HG02885 (cell line): ENCODE measurements at regions not wholly inside any gene's neighbourhood (a gene's known extent, or its start where the extent isn't known, plus 50 kb on each side); places are given as distances from the start of the nearest gene placed in this dataset.

Experiments
- ATAC-seq: cut with Tn5 transposase; IDR thresholded peaks from one replicate; pipeline ENCODE4 v1.9.1; 2021; ENCODE audit warnings: mild to moderate bottlenecking; ENCODE audit not compliant: unreplicated experiment, poor library complexity

- ATAC-seq, result no peak
These were observed 207.0 kb upstream of the CCDC68 start for GRCh38 chr18:55166260-55166598.

GRCh38 chr18:55163550-55163949 is 204.3 kb upstream of the CCDC68 start:
- ATAC-seq, result no peak

- ATAC-seq, result no peak
These were observed 202.7 kb upstream of the CCDC68 start for GRCh38 chr18:55161916-55162315.

GRCh38 chr18:55159027-55159426 is 199.8 kb upstream of the CCDC68 start:
- no peak for ATAC-seq

GRCh38 chr18:55158570-55158969 is 199.3 kb upstream of the CCDC68 start:
- ATAC-seq, result no peak

- no peak for ATAC-seq
These were observed 194.1 kb upstream of the CCDC68 start for GRCh38 chr18:55153346-55153745.

- no peak for ATAC-seq
These were observed 193.5 kb upstream of the CCDC68 start for GRCh38 chr18:55152801-55153200.

GRCh38 chr18:55149994-55150393 is 190.7 kb upstream of the CCDC68 start:
- no peak for ATAC-seq

- ATAC-seq, result no peak
These were observed 188.5 kb upstream of the CCDC68 start for GRCh38 chr18:55147791-55148190.

- no peak for ATAC-seq
These were observed 185.1 kb upstream of the CCDC68 start for GRCh38 chr18:55144193-55144930.

GRCh38 chr18:55142410-55142809 is 183.1 kb upstream of the CCDC68 start:
- no peak for ATAC-seq

GRCh38 chr18:55141318-55141717 is 182.1 kb upstream of the CCDC68 start:
- ATAC-seq, result no peak

- ATAC-seq, result no peak
These were observed 180.6 kb upstream of the CCDC68 start for GRCh38 chr18:55139836-55140235.

GRCh38 chr18:55139307-55139706 is 180.0 kb upstream of the CCDC68 start:
- no peak for ATAC-seq

- no peak for ATAC-seq
These were observed 179.1 kb upstream of the CCDC68 start for GRCh38 chr18:55138401-55138800.

GRCh38 chr18:55137602-55138001 is 178.3 kb upstream of the CCDC68 start:
- ATAC-seq, result no peak

GRCh38 chr18:55136864-55137263 is 177.6 kb upstream of the CCDC68 start:
- ATAC-seq, result no peak

- no peak for ATAC-seq
These were observed 177.0 kb upstream of the CCDC68 start for GRCh38 chr18:55136258-55136657.

- no peak for ATAC-seq
These were observed 174.1 kb upstream of the CCDC68 start for GRCh38 chr18:55133378-55133777.

- ATAC-seq, result no peak
These were observed 169.2 kb upstream of the CCDC68 start for GRCh38 chr18:55128437-55128836.

GRCh38 chr18:55124078-55124763 is 165.0 kb upstream of the CCDC68 start:
- ATAC-seq, result no peak

GRCh38 chr18:55123361-55123760 is 164.1 kb upstream of the CCDC68 start:
- ATAC-seq, result no peak
